ENCODE measurements at regions not wholly inside any gene's neighbourhood (a gene's known extent, or its start where the extent isn't known, plus 50 kb on each side); places are given as distances from the start of the nearest gene placed in this dataset.

DNA sequence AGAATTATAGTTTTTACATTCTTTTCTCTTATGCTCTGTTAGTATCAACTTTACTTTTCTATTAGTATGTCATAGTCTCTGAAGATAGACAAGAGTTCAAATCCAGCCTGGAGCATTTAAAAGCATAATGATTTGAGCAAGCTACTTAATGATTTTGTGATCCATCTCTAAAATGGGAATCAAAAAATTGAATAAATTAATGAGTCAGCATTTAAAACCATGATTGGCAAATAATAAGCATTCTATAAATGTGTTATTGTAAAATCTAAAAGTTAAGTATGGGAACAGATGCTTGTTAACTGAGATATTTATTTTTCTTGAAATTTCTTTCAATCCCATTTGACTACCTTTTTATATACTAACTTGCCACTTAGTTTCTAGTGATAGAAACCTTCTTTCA lies 391.6 kb downstream of the PCDH7 start:
- H3K9ac ChIP-seq, result no peak overlapping the region
- H3K79me2 ChIP-seq (ENCODE audit: low read depth), result no peaks in the 10 kb centered on the region
- peaks cover 8% of the 10 kb centered on the region for H3K4me1 ChIP-seq
- H2AFZ ChIP-seq (replicated peaks), result no peak overlapping the region
- Mint-ChIP-seq H3K27ac (no peak overlapping the region), H3K27me3 (ENCODE audit: insufficient read depth, low read depth) (no peaks in the 10 kb centered on the region), H3K36me3 (no peaks in the 10 kb centered on the region), H3K4me3 (no peak overlapping the region), H3K9me3 (no peaks in the 10 kb centered on the region), H3K4me1 (no peaks in the 10 kb centered on the region)
- no peak overlapping the region for H3K4me3 ChIP-seq
- no peaks in the 10 kb centered on the region for H3F3A ChIP-seq (ENCODE audit: low read depth)
- H4K20me1 ChIP-seq (ENCODE audit: low read depth), result no peaks in the 10 kb centered on the region
- no peaks in the 10 kb centered on the region for H3K9me3 ChIP-seq (ENCODE audit: low read depth)
- no peaks in the 10 kb centered on the region for H3K27me3 ChIP-seq
- no peak overlapping the region for H3K27ac ChIP-seq
- DNase-seq (ENCODE audit: low spot score), result no peak
- no peaks in the 10 kb centered on the region for H3K36me3 ChIP-seq
- TF ChIP-seq, protein P1, sequence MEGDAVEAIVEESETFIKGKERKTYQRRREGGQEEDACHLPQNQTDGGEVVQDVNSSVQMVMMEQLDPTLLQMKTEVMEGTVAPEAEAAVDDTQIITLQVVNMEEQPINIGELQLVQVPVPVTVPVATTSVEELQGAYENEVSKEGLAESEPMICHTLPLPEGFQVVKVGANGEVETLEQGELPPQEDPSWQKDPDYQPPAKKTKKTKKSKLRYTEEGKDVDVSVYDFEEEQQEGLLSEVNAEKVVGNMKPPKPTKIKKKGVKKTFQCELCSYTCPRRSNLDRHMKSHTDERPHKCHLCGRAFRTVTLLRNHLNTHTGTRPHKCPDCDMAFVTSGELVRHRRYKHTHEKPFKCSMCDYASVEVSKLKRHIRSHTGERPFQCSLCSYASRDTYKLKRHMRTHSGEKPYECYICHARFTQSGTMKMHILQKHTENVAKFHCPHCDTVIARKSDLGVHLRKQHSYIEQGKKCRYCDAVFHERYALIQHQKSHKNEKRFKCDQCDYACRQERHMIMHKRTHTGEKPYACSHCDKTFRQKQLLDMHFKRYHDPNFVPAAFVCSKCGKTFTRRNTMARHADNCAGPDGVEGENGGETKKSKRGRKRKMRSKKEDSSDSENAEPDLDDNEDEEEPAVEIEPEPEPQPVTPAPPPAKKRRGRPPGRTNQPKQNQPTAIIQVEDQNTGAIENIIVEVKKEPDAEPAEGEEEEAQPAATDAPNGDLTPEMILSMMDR (IDR thresholded peaks at IDR 0.05), result no peak
- no peak for TF ChIP-seq EZH2phosphoT487 (IDR thresholded peaks at IDR 0.05)
- no peak for TF ChIP-seq EZH2 (IDR thresholded peaks at IDR 0.05)
- H3K4me2 ChIP-seq, result no peak overlapping the region

DNA sequence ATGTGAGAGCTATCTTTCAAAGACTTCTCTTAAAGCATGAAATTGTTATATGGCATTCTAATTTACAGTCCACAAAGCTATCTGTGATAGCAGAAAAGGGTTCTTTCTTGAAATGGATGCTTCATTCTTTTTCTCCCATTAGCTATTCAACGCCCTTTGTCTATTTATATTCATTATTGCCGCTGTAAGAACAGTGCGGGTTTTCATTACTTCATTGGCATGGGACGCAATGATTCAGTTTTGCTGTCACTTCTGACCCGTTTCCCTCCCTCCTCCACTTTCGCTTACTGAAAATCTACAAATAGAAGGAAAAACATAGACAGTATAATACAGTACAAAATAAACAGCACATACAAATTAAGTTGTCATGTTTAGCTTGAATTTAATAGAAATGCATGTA lies 394.6 kb downstream of the PCDH7 start:
- H3F3A ChIP-seq (ENCODE audit: low read depth), result no peaks in the 10 kb centered on the region
- Mint-ChIP-seq H3K9me3 (no peaks in the 10 kb centered on the region), H3K4me3 (no peak overlapping the region), H3K36me3 (no peaks in the 10 kb centered on the region), H3K4me1 (peaks cover 4% of the 10 kb centered on the region), H3K27me3 (ENCODE audit: insufficient read depth, low read depth) (no peaks in the 10 kb centered on the region), H3K27ac (peak overlapping the region; percentile 46)
- TF ChIP-seq, protein P1 (IDR thresholded peaks at IDR 0.05), result no peak
- TF ChIP-seq EZH2 (IDR thresholded peaks at IDR 0.05), result no peak
- TF ChIP-seq EZH2phosphoT487 (IDR thresholded peaks at IDR 0.05), result no peak
- no peaks in the 10 kb centered on the region for H4K20me1 ChIP-seq (ENCODE audit: low read depth)
- DNase-seq (ENCODE audit: low spot score), result no peak
- no peak overlapping the region for H3K4me3 ChIP-seq
- H3K27ac ChIP-seq, result no peak overlapping the region
- peaks cover 8% of the 10 kb centered on the region for H3K4me1 ChIP-seq
- H2AFZ ChIP-seq (replicated peaks), result no peak overlapping the region
- no peak overlapping the region for H3K9ac ChIP-seq
- H3K9me3 ChIP-seq (ENCODE audit: low read depth), result no peaks in the 10 kb centered on the region
- no peaks in the 10 kb centered on the region for H3K79me2 ChIP-seq (ENCODE audit: low read depth)
- no peaks in the 10 kb centered on the region for H3K36me3 ChIP-seq
- no peaks in the 10 kb centered on the region for H3K27me3 ChIP-seq
- H3K4me2 ChIP-seq, result no peak overlapping the region

DNA sequence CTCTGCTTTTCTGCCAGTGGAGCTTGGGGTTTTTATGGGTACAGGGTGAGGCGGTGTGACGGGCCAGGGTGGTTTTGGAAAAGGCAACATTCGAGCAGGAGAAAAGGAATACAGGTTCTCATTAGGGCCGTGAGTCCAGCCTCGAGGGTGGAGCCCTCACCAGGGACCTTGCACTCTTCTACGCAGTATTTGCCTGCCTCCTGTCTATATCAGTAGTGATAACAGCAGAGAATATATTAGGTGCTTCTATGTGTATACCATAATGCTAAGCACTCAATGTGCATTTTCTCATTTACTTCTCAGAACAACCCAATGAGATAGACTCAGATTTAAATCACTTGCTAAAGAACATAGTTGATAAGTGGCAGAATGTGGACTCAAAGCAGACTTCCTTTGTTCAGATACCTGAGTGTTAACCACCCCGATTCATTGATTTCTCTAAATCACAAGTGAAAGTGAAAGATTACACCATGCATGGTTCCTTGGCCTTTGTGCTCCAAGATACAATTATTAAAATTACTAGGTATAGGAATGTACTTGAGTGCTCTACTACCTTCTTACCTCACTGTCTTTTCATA lies 403.9 kb downstream of the PCDH7 start:
- no peaks in the 10 kb centered on the region for H3K9me3 ChIP-seq (ENCODE audit: low read depth)
- no peak overlapping the region for H3K4me3 Mint-ChIP-seq
- no peak for DNase-seq (ENCODE audit: low spot score)
- no peaks in the 10 kb centered on the region for H3K36me3 ChIP-seq
- H3K27me3 ChIP-seq, result no peaks in the 10 kb centered on the region
- no peak overlapping the region for H3K27ac ChIP-seq
- TF ChIP-seq EZH2phosphoT487 (IDR thresholded peaks at IDR 0.05) (no peak), EZH2 (IDR thresholded peaks at IDR 0.05) (no peak)
- TF ChIP-seq, protein P1 (IDR thresholded peaks at IDR 0.05), result no peak
- H3K27me3 Mint-ChIP-seq (ENCODE audit: insufficient read depth, low read depth), result peaks cover 2% of the 10 kb centered on the region
- no peaks in the 10 kb centered on the region for H3K9me3 Mint-ChIP-seq
- H3K4me2 ChIP-seq, result no peak overlapping the region
- no peaks in the 10 kb centered on the region for H3F3A ChIP-seq (ENCODE audit: low read depth)
- no peaks in the 10 kb centered on the region for H3K79me2 ChIP-seq (ENCODE audit: low read depth)
- no peak overlapping the region for H3K9ac ChIP-seq
- H3K4me1 Mint-ChIP-seq, result peaks cover 3% of the 10 kb centered on the region
- H3K36me3 Mint-ChIP-seq, result peaks cover 2% of the 10 kb centered on the region
- no peak overlapping the region for H2AFZ ChIP-seq (replicated peaks)
- no peak overlapping the region for H3K4me3 ChIP-seq
- H3K27ac Mint-ChIP-seq, result no peak overlapping the region
- H3K4me1 ChIP-seq, result peaks cover 5% of the 10 kb centered on the region
- H4K20me1 ChIP-seq (ENCODE audit: low read depth), result no peaks in the 10 kb centered on the region

All from neural progenitor cell (in vitro differentiated cells).